ENCODE measurements at regions not wholly inside any gene's neighbourhood (a gene's known extent, or its start where the extent isn't known, plus 50 kb on each side); places are given as distances from the start of the nearest gene placed in this dataset.
A peak's percentile ranks its signal among the peaks of the same experiment; 100 is the strongest.

GRCh38 chr18:73741946-73742345, 405.7 kb downstream of the FBXO15 start:
- no peaks in the 10 kb centered on the region for H3K9me3 ChIP-seq (ENCODE audit: control insufficient read depth, insufficient read depth, low read length)
- no CpG with 5 or more reads among the region's 4 CpGs for WGBS (ENCODE audit: insufficient coverage)
- no peaks in the 10 kb centered on the region for H3K4me1 ChIP-seq (ENCODE audit: control insufficient read depth, insufficient read depth, low read length)
- H3K36me3 ChIP-seq (ENCODE audit: control insufficient read depth, insufficient read depth, low read length) = no peaks in the 10 kb centered on the region
- H3K27ac ChIP-seq (ENCODE audit: low read depth, low read length) = no peak overlapping the region
- no peak overlapping the region for H3K4me3 ChIP-seq (ENCODE audit: low read depth, low read length)
- no peak for DNase-seq (ENCODE audit: low read depth in 4 of 6, low spot score in 6 of 6)
- H3K27me3 ChIP-seq (ENCODE audit: control insufficient read depth, insufficient read depth, low read length) = no peaks in the 10 kb centered on the region

GRCh38 chr18:73739098-73739497, 408.5 kb downstream of the FBXO15 start:
- no peak for DNase-seq (ENCODE audit: low read depth in 4 of 6, low spot score in 6 of 6)
- no peaks in the 10 kb centered on the region for H3K9me3 ChIP-seq (ENCODE audit: control insufficient read depth, insufficient read depth, low read length)
- H3K36me3 ChIP-seq (ENCODE audit: control insufficient read depth, insufficient read depth, low read length) = no peaks in the 10 kb centered on the region
- H3K4me1 ChIP-seq (ENCODE audit: control insufficient read depth, insufficient read depth, low read length) = no peaks in the 10 kb centered on the region
- no peak overlapping the region for H3K4me3 ChIP-seq (ENCODE audit: low read depth, low read length)
- H3K27ac ChIP-seq (ENCODE audit: low read depth, low read length) = no peak overlapping the region
- 100% methylated on average over 1 of the region's 3 CpGs for WGBS (ENCODE audit: insufficient coverage)
- H3K27me3 ChIP-seq (ENCODE audit: control insufficient read depth, insufficient read depth, low read length) = no peaks in the 10 kb centered on the region

GRCh38 chr18:73737990-73738389, 409.6 kb downstream of the FBXO15 start:
- Histone ChIP-seq H3K27me3 (ENCODE audit: control insufficient read depth, insufficient read depth, low read length) (no peaks in the 10 kb centered on the region), H3K9me3 (ENCODE audit: control insufficient read depth, insufficient read depth, low read length) (no peaks in the 10 kb centered on the region), H3K36me3 (ENCODE audit: control insufficient read depth, insufficient read depth, low read length) (no peaks in the 10 kb centered on the region), H3K27ac (ENCODE audit: low read depth, low read length) (no peak overlapping the region), H3K4me1 (ENCODE audit: control insufficient read depth, insufficient read depth, low read length) (no peaks in the 10 kb centered on the region), H3K4me3 (ENCODE audit: low read depth, low read length) (no peak overlapping the region)
- no peak for DNase-seq (ENCODE audit: low read depth in 4 of 6, low spot score in 6 of 6)

- 92% methylated on average over 6 of the region's 6 CpGs for WGBS (ENCODE audit: insufficient coverage)
- Histone ChIP-seq H3K27me3 (ENCODE audit: control insufficient read depth, insufficient read depth, low read length) (no peaks in the 10 kb centered on the region), H3K4me1 (ENCODE audit: control insufficient read depth, insufficient read depth, low read length) (no peaks in the 10 kb centered on the region), H3K9me3 (ENCODE audit: control insufficient read depth, insufficient read depth, low read length) (no peaks in the 10 kb centered on the region), H3K4me3 (ENCODE audit: low read depth, low read length) (no peak overlapping the region), H3K36me3 (ENCODE audit: control insufficient read depth, insufficient read depth, low read length) (no peaks in the 10 kb centered on the region), H3K27ac (ENCODE audit: low read depth, low read length) (no peak overlapping the region)
- DNase-seq (ENCODE audit: low read depth in 4 of 6, low spot score in 6 of 6) = no peak
These were observed 411.8 kb downstream of the FBXO15 start for GRCh38 chr18:73735836-73736235.

- no peak overlapping the region for H3K27ac ChIP-seq (ENCODE audit: low read depth, low read length)
- no CpG with 5 or more reads among the region's 4 CpGs for WGBS (ENCODE audit: insufficient coverage)
- H3K4me1 ChIP-seq (ENCODE audit: control insufficient read depth, insufficient read depth, low read length) = no peaks in the 10 kb centered on the region
- H3K27me3 ChIP-seq (ENCODE audit: control insufficient read depth, insufficient read depth, low read length) = no peaks in the 10 kb centered on the region
- no peaks in the 10 kb centered on the region for H3K9me3 ChIP-seq (ENCODE audit: control insufficient read depth, insufficient read depth, low read length)
- DNase-seq (ENCODE audit: low read depth in 4 of 6, low spot score in 6 of 6) = no peak
- no peak overlapping the region for H3K4me3 ChIP-seq (ENCODE audit: low read depth, low read length)
- H3K36me3 ChIP-seq (ENCODE audit: control insufficient read depth, insufficient read depth, low read length) = no peaks in the 10 kb centered on the region
These were observed 413.8 kb downstream of the FBXO15 start for GRCh38 chr18:73733806-73734314.

- Histone ChIP-seq H3K4me1 (ENCODE audit: control insufficient read depth, insufficient read depth, low read length) (no peaks in the 10 kb centered on the region), H3K27ac (ENCODE audit: low read depth, low read length) (no peak overlapping the region), H3K27me3 (ENCODE audit: control insufficient read depth, insufficient read depth, low read length) (no peaks in the 10 kb centered on the region), H3K4me3 (ENCODE audit: low read depth, low read length) (no peak overlapping the region), H3K36me3 (ENCODE audit: control insufficient read depth, insufficient read depth, low read length) (no peaks in the 10 kb centered on the region), H3K9me3 (ENCODE audit: control insufficient read depth, insufficient read depth, low read length) (no peaks in the 10 kb centered on the region)
- DNase-seq (ENCODE audit: low read depth in 4 of 6, low spot score in 6 of 6) = peak in 1 of 6 donors; percentile 11
- 94% methylated on average over 2 of the region's 4 CpGs for WGBS (ENCODE audit: insufficient coverage)
These were observed 414.3 kb downstream of the FBXO15 start for GRCh38 chr18:73733376-73733775.

- whole genome bisulfite sequencing (ENCODE audit: insufficient coverage) = 80% methylated on average over 1 of the region's 2 CpGs
- Histone ChIP-seq H3K27ac (ENCODE audit: low read depth, low read length) (no peak overlapping the region), H3K27me3 (ENCODE audit: control insufficient read depth, insufficient read depth, low read length) (no peaks in the 10 kb centered on the region), H3K9me3 (ENCODE audit: control insufficient read depth, insufficient read depth, low read length) (no peaks in the 10 kb centered on the region), H3K4me1 (ENCODE audit: control insufficient read depth, insufficient read depth, low read length) (no peaks in the 10 kb centered on the region), H3K36me3 (ENCODE audit: control insufficient read depth, insufficient read depth, low read length) (no peaks in the 10 kb centered on the region), H3K4me3 (ENCODE audit: low read depth, low read length) (no peak overlapping the region)
- peak in 1 of 6 donors; percentile 21 for DNase-seq (ENCODE audit: low read depth in 4 of 6, low spot score in 6 of 6)
These were observed 419.0 kb downstream of the FBXO15 start for GRCh38 chr18:73728657-73729056.

- Histone ChIP-seq H3K27ac (ENCODE audit: low read depth, low read length) (no peak overlapping the region), H3K36me3 (ENCODE audit: control insufficient read depth, insufficient read depth, low read length) (no peaks in the 10 kb centered on the region), H3K4me3 (ENCODE audit: low read depth, low read length) (no peak overlapping the region), H3K4me1 (ENCODE audit: control insufficient read depth, insufficient read depth, low read length) (no peaks in the 10 kb centered on the region), H3K27me3 (ENCODE audit: control insufficient read depth, insufficient read depth, low read length) (no peaks in the 10 kb centered on the region), H3K9me3 (ENCODE audit: control insufficient read depth, insufficient read depth, low read length) (no peaks in the 10 kb centered on the region)
- DNase-seq (ENCODE audit: low read depth in 4 of 6, low spot score in 6 of 6) = peak in 2 of 6 donors; percentile 71 to 75
These were observed 422.7 kb downstream of the FBXO15 start for GRCh38 chr18:73724958-73725357.

- WGBS (ENCODE audit: insufficient coverage) = 100% methylated on average over 1 of the region's 2 CpGs
These were observed 428.0 kb downstream of the FBXO15 start for GRCh38 chr18:73719611-73720010.

GRCh38 chr18:73717570-73717969, 430.1 kb downstream of the FBXO15 start:
- Histone ChIP-seq H3K27ac (ENCODE audit: low read depth, low read length) (no peak overlapping the region), H3K9me3 (ENCODE audit: control insufficient read depth, insufficient read depth, low read length) (no peaks in the 10 kb centered on the region), H3K4me3 (ENCODE audit: low read depth, low read length) (no peak overlapping the region), H3K4me1 (ENCODE audit: control insufficient read depth, insufficient read depth, low read length) (no peaks in the 10 kb centered on the region), H3K27me3 (ENCODE audit: control insufficient read depth, insufficient read depth, low read length) (no peaks in the 10 kb centered on the region), H3K36me3 (ENCODE audit: control insufficient read depth, insufficient read depth, low read length) (no peaks in the 10 kb centered on the region)
- no peak for DNase-seq (ENCODE audit: low read depth in 4 of 6, low spot score in 6 of 6)
- no CpG with 5 or more reads among the region's 1 CpG for WGBS (ENCODE audit: insufficient coverage)

More at GRCh38 chr18:73719611-73720010, 428.0 kb downstream of the FBXO15 start:
- Histone ChIP-seq H3K4me3 (ENCODE audit: low read depth, low read length) (no peak overlapping the region), H3K27ac (ENCODE audit: low read depth, low read length) (no peak overlapping the region), H3K27me3 (ENCODE audit: control insufficient read depth, insufficient read depth, low read length) (no peaks in the 10 kb centered on the region), H3K4me1 (ENCODE audit: control insufficient read depth, insufficient read depth, low read length) (no peaks in the 10 kb centered on the region), H3K9me3 (ENCODE audit: control insufficient read depth, insufficient read depth, low read length) (no peaks in the 10 kb centered on the region), H3K36me3 (ENCODE audit: control insufficient read depth, insufficient read depth, low read length) (no peaks in the 10 kb centered on the region)
- DNase-seq (ENCODE audit: low read depth in 4 of 6, low spot score in 6 of 6) = no peak
